ENCODE measurements at regions not wholly inside any gene's neighbourhood (a gene's known extent, or its start where the extent isn't known, plus 50 kb on each side); places are given as distances from the start of the nearest gene placed in this dataset.

DNA sequence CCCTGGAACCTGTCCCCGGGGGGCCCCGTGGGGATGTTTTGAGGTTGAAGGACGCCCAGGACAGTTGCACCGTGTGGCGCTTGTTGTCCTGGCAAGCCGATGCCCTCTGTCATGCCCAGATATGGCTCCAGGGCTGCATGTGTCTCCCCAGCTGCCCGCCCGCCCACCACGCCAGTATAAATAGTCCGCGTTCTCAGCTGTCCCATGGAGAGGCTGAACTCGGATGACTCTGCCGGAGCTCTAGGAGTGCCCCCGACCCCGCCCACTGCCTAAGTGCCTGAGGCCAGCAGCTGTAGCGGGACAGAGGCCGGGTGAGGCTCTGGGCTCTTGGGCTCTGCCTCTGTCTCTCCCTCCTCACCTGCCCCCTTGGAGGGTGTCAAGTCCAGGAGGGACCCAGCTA is 83.0 kb upstream of the GATA5 start:
- in situ Hi-C loops (cut with HindIII; ENCODE audit: low sequenced_read_pairs), result no loop called here

GRCh38 chr20:62560162-62560561 is 82.1 kb upstream of the SLCO4A1 start:
- in situ Hi-C loops (cut with HindIII; ENCODE audit: low sequenced_read_pairs), result no loop called here

- in situ Hi-C loops (cut with HindIII; ENCODE audit: low sequenced_read_pairs), result no loop called here
Measured at GRCh38 chr20:62561182-62561581, 81.1 kb upstream of the SLCO4A1 start.

GRCh38 chr20:62561948-62562347 is 80.4 kb upstream of the SLCO4A1 start:
- in situ Hi-C loops (cut with HindIII; ENCODE audit: low sequenced_read_pairs), result no loop called here

DNA sequence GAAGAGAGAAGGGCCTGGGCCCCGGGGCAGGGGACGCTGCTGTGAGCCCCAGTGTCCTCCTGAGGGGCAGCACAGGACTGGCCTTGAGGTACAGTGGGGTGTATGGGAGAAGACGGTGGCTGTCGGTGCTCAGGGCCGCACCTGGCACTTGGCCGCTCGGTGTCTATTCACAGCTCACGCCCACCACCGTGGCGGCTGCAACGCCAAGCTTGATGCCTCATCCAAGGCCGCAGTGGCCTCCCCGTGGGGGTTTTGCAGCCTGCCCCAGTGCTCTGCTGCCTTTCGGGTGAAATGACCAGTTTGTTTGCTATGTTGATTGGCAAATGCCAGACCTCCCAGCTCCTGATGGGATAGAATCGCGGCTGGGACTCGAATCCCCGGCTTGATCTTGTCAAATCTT is 79.5 kb upstream of the SLCO4A1 start:
- in situ Hi-C loops (cut with HindIII; ENCODE audit: low sequenced_read_pairs), result no loop called here

- in situ Hi-C loops (cut with HindIII; ENCODE audit: low sequenced_read_pairs), result no loop called here
Measured at GRCh38 chr20:62563561-62563960, 78.7 kb upstream of the SLCO4A1 start.

DNA sequence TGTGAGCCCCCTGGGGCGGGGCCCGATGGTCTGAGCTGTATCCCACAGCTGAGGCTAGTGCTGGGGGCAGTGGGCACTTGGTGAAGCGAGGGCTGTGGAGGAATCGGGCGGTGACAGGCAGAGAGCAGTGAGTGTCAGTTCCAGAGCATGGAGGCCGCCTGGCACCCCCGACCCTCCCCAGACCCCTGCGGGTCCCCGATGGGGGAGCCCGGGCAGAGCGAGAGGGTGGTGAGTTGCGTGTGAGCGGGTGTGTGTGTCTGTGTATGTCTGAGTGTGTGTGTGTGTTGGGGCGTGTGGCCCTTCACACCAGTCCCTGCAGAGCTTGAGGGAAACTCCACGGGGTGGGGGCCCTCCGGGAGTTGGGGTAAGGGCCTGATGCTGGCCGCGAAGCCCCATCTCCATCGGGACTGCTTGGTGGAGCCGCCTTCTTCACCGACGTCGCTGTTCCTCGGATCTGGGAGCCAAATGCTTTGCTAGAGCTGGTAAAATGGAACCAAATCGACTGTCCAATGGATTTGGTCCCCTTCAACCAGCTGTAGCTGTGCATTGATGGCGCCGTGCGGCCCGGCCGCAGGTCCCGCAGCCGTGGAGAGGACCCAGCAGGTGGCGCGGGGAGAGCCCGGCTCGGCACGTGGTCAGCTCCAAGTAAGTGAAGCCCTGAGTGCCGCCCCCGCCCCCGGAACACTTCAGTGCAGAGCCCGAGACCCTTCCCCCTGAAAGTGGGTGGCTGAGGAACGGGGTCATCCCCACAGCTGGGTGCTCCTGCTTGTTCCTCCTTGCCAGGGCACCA is 77.7 kb upstream of the SLCO4A1 start:
- in situ Hi-C loops (cut with HindIII; ENCODE audit: low sequenced_read_pairs), result no loop called here

DNA sequence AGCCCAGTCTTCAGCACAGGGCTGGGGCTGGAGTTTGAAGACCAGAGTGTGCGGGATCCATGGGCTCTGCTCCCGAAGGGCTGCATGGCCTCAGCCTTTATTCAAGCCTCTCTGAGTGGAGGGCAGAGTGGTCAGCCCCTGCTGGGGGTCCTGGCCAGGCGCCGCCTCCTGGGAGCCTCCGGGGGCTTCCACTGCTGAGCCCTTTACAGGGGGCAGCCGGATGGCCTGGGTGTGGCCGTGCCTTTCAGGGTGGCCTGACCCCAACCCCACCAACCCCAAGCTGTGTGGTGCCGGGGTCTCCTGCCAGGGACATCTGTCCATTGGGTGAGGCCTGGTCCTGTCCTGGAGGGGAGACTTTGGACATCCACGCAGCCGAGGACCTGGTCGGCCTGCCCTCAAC is 76.0 kb upstream of the SLCO4A1 start:
- in situ Hi-C loops (cut with HindIII; ENCODE audit: low sequenced_read_pairs), result no loop called here

- in situ Hi-C loops (cut with HindIII; ENCODE audit: low sequenced_read_pairs), result no loop called here
Measured at GRCh38 chr20:62566771-62567170, 75.5 kb upstream of the SLCO4A1 start.

DNA sequence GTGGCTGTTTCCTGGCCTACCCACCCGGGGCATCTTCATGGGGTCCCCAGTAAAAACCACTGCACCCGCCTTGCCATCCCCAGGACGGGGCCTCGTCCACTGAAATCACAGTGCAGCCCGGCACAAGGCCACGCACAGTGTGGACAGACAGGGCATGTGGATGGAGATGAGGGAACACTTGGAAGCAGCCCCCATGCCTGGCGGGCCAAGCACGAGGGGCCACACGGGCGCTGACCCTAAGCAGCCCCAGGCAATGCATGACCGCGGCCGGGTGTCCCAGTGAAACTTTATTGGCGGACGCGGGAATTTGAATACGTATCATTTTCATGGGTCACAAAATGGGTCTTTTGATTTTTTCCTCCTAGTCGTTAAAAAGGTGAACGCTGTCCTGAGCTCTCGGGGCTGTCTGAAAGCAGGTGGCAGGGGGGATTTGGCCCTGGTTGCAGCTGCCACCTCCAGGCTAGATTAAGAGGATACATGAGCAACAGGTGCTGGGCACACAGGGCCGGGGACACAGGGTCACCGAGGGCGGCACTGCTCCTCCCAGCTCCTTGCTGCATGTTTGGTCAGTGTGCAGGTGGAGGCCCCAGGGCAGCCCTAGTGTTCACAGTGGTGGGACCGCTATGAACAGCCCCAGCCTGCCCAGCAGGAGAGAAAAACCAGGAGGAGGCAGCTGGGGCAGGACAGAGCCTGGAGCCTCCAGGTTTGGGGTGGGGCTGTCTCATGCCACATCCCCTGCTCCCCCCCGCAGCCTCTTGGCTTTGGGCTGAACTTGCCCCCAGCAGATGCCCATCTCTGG is 74.9 kb upstream of the SLCO4A1 start:
- in situ Hi-C loops (cut with HindIII; ENCODE audit: low sequenced_read_pairs), result no loop called here

DNA sequence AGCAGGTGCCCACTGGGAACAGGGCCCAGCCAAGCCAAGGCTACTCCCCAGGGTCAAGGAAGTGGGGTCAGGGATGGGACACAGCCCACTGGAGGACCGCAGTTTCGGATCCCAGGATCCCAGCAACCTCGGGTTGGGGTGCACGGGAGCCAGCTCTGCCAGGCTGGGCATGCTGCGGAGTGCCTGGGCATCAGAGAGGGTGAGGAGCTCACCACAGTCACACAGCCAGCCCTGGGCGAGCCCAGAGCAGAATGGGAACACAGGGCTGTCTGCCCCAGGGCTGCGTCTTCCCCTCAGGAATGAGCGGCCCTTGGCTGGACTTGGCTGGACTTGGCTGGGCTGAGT is 74.3 kb upstream of the SLCO4A1 start:
- in situ Hi-C loops (cut with HindIII; ENCODE audit: low sequenced_read_pairs), result no loop called here

GRCh38 chr20:62569615-62570014 is 72.7 kb upstream of the SLCO4A1 start:
- in situ Hi-C loops (cut with HindIII; ENCODE audit: low sequenced_read_pairs), result loop anchor here (5.0 kb wide), 1 partner anchor 137 kb away; no protein-coding TSS in a partner anchor

GRCh38 chr20:62570403-62570802 is 71.9 kb upstream of the SLCO4A1 start:
- in situ Hi-C loops (cut with HindIII; ENCODE audit: low sequenced_read_pairs), result loop anchor here (5.0 kb wide), 1 partner anchor 138 kb away; no protein-coding TSS in a partner anchor

GRCh38 chr20:62570897-62571668 is 71.2 kb upstream of the SLCO4A1 start:
- in situ Hi-C loops (cut with HindIII; ENCODE audit: low sequenced_read_pairs), result loop anchor here (5.0 kb wide), 1 partner anchor 139 kb away; no protein-coding TSS in a partner anchor

DNA sequence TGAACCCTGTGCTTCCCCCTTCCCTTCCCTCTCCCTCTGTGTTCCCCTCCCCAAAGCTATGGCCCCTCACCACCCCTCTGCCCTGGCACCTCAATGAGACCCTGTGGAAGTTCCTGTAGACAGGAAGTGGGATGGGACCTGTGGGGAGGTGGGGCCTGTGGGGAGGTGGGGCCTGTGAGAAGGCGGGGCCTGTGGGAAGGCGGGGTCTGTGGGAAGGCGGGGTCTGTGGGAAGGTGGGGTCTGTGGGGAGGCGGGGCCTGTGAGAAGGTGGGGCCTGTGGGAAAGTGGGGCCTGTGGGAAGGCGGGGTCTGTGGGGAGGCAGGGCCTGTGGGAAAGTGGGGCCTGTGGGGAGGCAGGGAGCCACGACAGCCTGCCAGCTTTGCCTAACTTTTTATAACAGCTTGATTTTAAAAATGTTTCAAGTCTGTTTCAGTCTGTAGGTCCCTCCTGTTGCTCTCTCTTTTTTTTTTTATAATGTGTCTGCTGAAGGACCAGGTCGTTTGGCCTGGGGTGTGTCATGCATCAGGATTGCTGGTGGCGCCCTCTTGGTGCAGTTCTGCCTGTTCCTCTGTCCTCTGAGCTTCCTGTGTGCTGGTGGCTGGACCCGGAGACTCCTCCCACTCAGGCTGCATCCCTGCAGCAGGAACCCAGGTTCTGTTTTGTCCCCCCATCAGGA is 70.5 kb upstream of the SLCO4A1 start:
- in situ Hi-C loops (cut with HindIII; ENCODE audit: low sequenced_read_pairs), result loop anchor here (5.0 kb wide), 1 partner anchor 140 kb away; no protein-coding TSS in a partner anchor

DNA sequence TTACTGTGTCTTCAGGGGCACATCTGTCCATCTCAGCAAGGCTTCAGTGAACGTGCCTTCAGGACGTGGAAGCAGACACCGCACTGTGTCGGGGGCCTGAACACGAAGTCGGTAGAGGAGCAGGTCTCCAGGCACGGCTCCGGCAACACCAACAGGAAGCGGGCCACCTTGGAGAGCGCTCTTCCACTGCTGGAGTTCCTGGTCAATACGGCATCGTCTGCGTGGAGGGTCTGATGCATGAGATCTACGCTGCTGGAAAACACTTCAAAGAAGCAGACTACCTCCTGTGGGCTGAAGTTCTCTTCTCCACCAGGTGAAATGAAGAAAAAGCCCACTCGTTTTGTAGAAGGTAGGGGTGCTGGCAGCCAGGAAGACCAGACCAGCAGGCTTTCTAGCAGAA is 69.3 kb upstream of the SLCO4A1 start:
- in situ Hi-C loops (cut with HindIII; ENCODE audit: low sequenced_read_pairs), result loop anchor here (5.0 kb wide), 1 partner anchor 141 kb away; no protein-coding TSS in a partner anchor

GRCh38 chr20:62573817-62574216 is 68.5 kb upstream of the SLCO4A1 start:
- in situ Hi-C loops (cut with HindIII; ENCODE audit: low sequenced_read_pairs), result loop anchor here (5.0 kb wide), 1 partner anchor 142 kb away; no protein-coding TSS in a partner anchor

- in situ Hi-C loops (cut with HindIII; ENCODE audit: low sequenced_read_pairs), result loop anchor here (5.0 kb wide), 1 partner anchor 142 kb away; no protein-coding TSS in a partner anchor
Measured at GRCh38 chr20:62574230-62574993, 67.9 kb upstream of the SLCO4A1 start.

DNA sequence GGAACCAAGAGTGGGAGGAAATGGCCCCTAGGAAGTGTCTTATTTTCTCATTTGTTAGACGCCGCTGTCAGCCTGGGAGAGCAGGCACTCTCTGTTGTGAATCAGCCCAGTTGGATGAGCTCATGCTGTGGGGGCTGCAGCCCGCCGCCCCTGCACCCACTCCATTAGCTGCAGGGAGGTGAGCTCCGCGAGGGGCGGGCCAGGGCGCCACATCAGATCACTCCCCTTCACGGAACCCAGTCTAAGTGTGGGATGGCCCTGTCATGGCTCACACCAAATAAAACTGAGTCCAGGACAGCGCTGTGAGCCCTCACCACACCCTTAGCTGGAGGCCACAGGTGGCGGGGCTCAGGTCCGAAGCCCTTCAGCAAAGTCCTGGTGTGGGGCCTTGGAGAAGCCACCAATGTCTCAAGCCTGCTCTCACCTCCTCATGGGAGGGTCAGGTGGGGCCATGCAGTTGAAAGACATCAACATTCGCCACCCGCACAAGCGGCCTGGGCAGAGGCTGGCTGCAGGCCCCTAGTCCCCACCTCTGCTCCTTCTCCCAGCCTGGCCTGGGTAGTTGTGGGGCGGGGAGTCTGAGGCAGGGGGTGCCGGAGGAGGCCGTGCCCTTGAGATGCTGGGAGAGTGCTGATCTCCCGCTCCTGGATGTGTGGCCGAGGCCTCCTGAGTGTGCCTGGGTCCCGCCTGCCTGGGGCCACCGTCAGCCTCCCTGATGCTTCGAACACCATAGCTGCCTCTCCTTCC is 66.2 kb upstream of the SLCO4A1 start:
- in situ Hi-C loops (cut with HindIII; ENCODE audit: low sequenced_read_pairs), result loop anchor here (5.0 kb wide), 1 partner anchor 34 kb away; no protein-coding TSS in a partner anchor
